Gastroesophageal sphincter (tissue), 4 donors: ENCODE measurements at regions not wholly inside any gene's neighbourhood (a gene's known extent, or its start where the extent isn't known, plus 50 kb on each side); places are given as distances from the start of the nearest gene placed in this dataset.
A peak's percentile ranks its signal among the peaks of the same experiment; 100 is the strongest.

Experiments used
- ATAC-seq: fragments of 150-250 bp; one replicate; pipeline ENCODE4 v1.9.1; 2016; ENCODE audit warnings: mild to moderate bottlenecking, moderate library complexity
- H3K27ac ChIP-seq, 4 donors: fragments of 200-600 bp; sonication (generic) in 3 of 4; 1 replicate in 3 of 4; 2 replicates in 1 of 4; pipeline ENCODE4 v1.5.1; 2016 to 2019
- H3K27me3 ChIP-seq: fragments of 200-600 bp; sonication (generic); one replicate; pipeline ENCODE4 v1.5.1; 2019
- H3K36me3 ChIP-seq, 2 donors: fragments of 200-600 bp; sonication (generic); one replicate each; pipeline ENCODE4 v1.5.1; 2019; ENCODE audit warnings: control low read depth in 1 of 2
- H3K4me1 ChIP-seq, 3 donors: fragments of 200-600 bp; sonication (generic); 1 replicate in 2 of 3; 2 replicates in 1 of 3; pipeline ENCODE4 v1.5.1; 2016 to 2019; ENCODE audit warnings: control low read depth in 2 of 3
- H3K4me3 ChIP-seq, 2 donors: fragments of 200-600 bp; sonication (generic); one replicate each; pipeline ENCODE4 v1.5.1; 2019; ENCODE audit warnings: mild to moderate bottlenecking in 1 of 2, moderate library complexity in 1 of 2
- H3K9me3 ChIP-seq, 3 donors: fragments of 200-600 bp; sonication (generic); one replicate each; pipeline ENCODE4 v1.5.1; 2017 to 2019; ENCODE audit warnings: control low read depth in 2 of 3
- EP300 ChIP-seq: sonication (generic); formaldehyde crosslinking; IDR thresholded peaks from one replicate; pipeline ENCODE4 v1.6.1; 2017; ENCODE audit warnings: antibody characterized with exemption, mild to moderate bottlenecking
- POLR2A ChIP-seq, 2 donors: fragments of 450-650 bp; IDR thresholded peaks; one replicate each; pipeline ENCODE4 v1.6.1; 2017; ENCODE audit warnings: antibody characterized with exemption in 2 of 2, mild to moderate bottlenecking in 2 of 2, moderate library complexity in 1 of 2
- POLR2AphosphoS5 ChIP-seq: sonication (generic); formaldehyde crosslinking; IDR thresholded peaks from one replicate; pipeline ENCODE4 v1.6.1; 2017; ENCODE audit warnings: antibody characterized with exemption
- WGBS, 2 donors: methylation state at CpG; one replicate each; pipeline ENCODE4 v1.1.5; 2018; ENCODE audit warnings: low coverage in 1 of 2; 5-methylcytosine and 5-hydroxymethylcytosine counted together
- TF ChIP-seq, protein P1 (sequence below), 4 experiments: fragments of 200-600 bp in 2 of 4; fragments of 450-650 bp in 2 of 4; sonication (generic) in 1 of 4; IDR thresholded peaks; one replicate each; pipeline ENCODE4 v1.5.1; 2017 to 2019; ENCODE audit warnings: antibody characterized with exemption in 4 of 4, mild to moderate bottlenecking in 2 of 4, moderate library complexity in 2 of 4

DNA sequence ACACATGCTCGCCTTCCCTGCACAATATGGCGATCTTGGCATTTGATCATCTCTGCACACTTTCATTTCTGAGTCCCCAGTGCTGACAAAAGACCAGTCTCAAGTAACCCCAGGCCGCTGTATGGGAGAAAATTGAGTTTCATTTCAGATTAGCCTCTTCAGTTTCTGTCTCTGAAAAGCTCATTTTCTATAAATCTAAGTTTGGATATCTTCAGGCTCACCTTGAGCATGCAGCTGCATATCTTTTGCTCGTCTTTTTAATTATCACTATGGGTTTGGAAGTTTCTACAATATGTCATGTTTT is 169.1 kb upstream of the MAST4 start:
- TF ChIP-seq EP300 (no peak), POLR2AphosphoS5 (no peak), POLR2A (IDR thresholded peaks at IDR 0.05) (no peak)
- TF ChIP-seq, protein P1, sequence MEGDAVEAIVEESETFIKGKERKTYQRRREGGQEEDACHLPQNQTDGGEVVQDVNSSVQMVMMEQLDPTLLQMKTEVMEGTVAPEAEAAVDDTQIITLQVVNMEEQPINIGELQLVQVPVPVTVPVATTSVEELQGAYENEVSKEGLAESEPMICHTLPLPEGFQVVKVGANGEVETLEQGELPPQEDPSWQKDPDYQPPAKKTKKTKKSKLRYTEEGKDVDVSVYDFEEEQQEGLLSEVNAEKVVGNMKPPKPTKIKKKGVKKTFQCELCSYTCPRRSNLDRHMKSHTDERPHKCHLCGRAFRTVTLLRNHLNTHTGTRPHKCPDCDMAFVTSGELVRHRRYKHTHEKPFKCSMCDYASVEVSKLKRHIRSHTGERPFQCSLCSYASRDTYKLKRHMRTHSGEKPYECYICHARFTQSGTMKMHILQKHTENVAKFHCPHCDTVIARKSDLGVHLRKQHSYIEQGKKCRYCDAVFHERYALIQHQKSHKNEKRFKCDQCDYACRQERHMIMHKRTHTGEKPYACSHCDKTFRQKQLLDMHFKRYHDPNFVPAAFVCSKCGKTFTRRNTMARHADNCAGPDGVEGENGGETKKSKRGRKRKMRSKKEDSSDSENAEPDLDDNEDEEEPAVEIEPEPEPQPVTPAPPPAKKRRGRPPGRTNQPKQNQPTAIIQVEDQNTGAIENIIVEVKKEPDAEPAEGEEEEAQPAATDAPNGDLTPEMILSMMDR (IDR thresholded peaks at IDR 0.05) = no peak
- Histone ChIP-seq H3K27me3 (no peaks in the 10 kb centered on the region), H3K27ac (no peak overlapping the region), H3K4me1 (no peaks in the 10 kb centered on the region), H3K4me3 (no peak overlapping the region), H3K36me3 (no peaks in the 10 kb centered on the region), H3K9me3 (peaks cover 0 to 16% (median 0%) of the 10 kb centered on the region in 3 donors)
- no peak for ATAC-seq
- 42 to 45% methylated on average over 4 of the region's 4 CpGs for WGBS, 2 donors

DNA sequence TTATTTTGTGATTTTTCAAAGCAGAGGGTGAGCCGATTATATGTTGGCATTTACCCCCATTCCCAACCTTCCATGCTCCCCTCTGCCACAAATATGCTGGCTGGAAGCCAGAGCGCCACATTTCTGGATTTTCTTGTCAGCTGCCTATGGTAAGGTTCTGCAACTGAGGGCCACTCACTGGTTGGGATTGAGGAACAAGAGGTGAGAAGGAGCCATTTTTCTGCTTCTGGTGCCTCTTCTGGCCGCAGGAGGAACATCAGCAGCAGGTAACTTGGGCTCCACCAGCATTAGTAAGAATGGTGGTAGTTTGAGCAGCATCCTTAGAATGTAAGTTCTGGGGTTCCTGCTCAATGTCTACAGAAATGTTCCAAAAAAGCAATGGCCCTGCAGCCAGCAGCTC is 159.5 kb upstream of the MAST4 start:
- TF ChIP-seq POLR2AphosphoS5 (no peak), POLR2A (IDR thresholded peaks at IDR 0.05) (no peak), EP300 (no peak)
- TF ChIP-seq, protein P1 (IDR thresholded peaks at IDR 0.05) = no peak
- Histone ChIP-seq H3K36me3 (no peaks in the 10 kb centered on the region), H3K4me3 (no peak overlapping the region), H3K27ac (no peak overlapping the region), H3K9me3 (peaks cover 0 to 4% (median 0%) of the 10 kb centered on the region in 3 donors), H3K27me3 (no peaks in the 10 kb centered on the region), H3K4me1 (no peaks in the 10 kb centered on the region)
- 87 to 94% methylated on average over 2 to 3 of the region's 3 CpGs for WGBS, 2 donors
- ATAC-seq = no peak

DNA sequence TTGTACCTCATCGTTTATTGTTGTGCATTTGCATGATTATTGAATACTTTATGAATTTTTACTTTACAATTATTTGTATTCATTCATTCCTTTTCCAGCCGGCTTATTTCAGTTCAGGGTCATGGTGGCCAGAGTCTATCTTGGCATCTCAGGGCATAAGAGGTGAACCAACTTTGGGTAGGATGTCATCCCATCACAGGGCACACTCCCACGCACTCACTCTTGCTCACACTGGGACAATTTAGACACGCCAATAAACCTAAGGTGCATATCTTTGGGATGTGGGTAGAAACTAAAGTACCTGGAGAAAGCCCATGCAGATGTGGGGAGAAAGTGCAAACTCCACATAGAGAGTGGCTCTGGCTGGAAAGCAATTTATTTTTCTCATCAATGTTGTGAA is 158.1 kb upstream of the MAST4 start:
- H3K4me1 ChIP-seq = no peaks in the 10 kb centered on the region
- H3K27ac ChIP-seq = no peak overlapping the region
- H3K27me3 ChIP-seq = no peaks in the 10 kb centered on the region
- H3K9me3 ChIP-seq = no peaks in the 10 kb centered on the region
- H3K36me3 ChIP-seq = no peaks in the 10 kb centered on the region
- no peak overlapping the region for H3K4me3 ChIP-seq
- TF ChIP-seq POLR2A (IDR thresholded peaks at IDR 0.05) = no peak
- TF ChIP-seq POLR2AphosphoS5 = no peak
- TF ChIP-seq EP300 = no peak
- TF ChIP-seq, protein P1 (IDR thresholded peaks at IDR 0.05) = no peak
- 70 to 87% methylated on average over 2 of the region's 4 CpGs for WGBS, 2 donors
- ATAC-seq = no peak

DNA sequence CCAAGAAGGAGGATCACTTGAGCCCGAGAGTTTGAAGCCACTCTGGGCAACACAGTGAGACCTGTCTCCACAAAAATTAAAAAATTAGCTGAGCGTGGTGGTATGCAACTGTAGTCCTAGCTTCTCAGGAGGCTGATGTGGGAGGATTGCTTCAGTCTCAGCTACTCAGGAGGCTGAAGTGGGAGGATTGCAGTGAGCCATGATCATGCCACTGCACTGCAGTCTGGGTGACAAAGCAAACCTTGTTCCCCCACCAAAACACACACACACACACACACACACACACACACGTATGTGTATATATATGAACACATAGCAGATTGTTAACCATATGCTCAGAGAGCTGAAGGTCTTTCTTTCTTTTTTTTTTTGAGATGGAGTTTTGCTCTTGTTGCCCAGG is 157.5 kb upstream of the MAST4 start:
- H3K4me3 ChIP-seq = no peak overlapping the region
- H3K27ac ChIP-seq = no peak overlapping the region
- H3K36me3 ChIP-seq = no peaks in the 10 kb centered on the region
- no peak for ATAC-seq
- 61 to 100% methylated on average over 1 to 3 of the region's 3 CpGs for WGBS, 2 donors
- no peaks in the 10 kb centered on the region for H3K27me3 ChIP-seq
- no peaks in the 10 kb centered on the region for H3K4me1 ChIP-seq
- TF ChIP-seq POLR2AphosphoS5 (no peak), EP300 (no peak), POLR2A (IDR thresholded peaks at IDR 0.05) (no peak)
- TF ChIP-seq, protein P1 (IDR thresholded peaks at IDR 0.05) = no peak
- no peaks in the 10 kb centered on the region for H3K9me3 ChIP-seq

DNA sequence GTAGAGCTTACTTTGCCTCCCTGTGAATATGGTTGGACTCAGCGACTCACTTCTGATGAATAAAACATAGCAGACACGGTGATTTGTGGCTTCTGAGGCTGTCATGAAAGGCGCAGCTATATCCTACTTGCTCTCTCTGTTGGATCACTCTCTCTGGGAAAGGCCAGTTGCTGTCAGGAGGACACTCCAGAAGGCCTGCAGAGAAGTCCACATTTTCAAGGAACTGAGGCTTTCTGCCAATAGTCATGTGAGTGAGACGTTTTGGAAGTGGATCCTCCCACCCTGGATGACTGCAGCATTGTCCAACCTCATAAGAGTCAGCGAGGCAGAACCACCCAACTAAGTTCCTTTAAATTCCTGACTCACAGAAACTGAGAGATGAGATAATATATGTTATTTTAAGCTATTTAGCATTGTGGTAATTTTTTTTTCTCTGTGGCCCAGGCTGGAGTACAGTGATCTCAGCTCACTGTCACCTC is 156.0 kb upstream of the MAST4 start:
- ATAC-seq = peak; percentile 62
- Histone ChIP-seq H3K9me3 (no peaks in the 10 kb centered on the region), H3K4me1 (no peaks in the 10 kb centered on the region), H3K27me3 (no peaks in the 10 kb centered on the region), H3K27ac (no peak overlapping the region), H3K4me3 (no peak overlapping the region), H3K36me3 (no peaks in the 10 kb centered on the region)
- TF ChIP-seq EP300 (no peak), POLR2A (IDR thresholded peaks at IDR 0.05) (no peak), POLR2AphosphoS5 (no peak)
- TF ChIP-seq, protein P1 (IDR thresholded peaks at IDR 0.05) = no peak
- 38 to 54% methylated on average over 4 to 5 of the region's 5 CpGs for WGBS, 2 donors
